SK-N-SH (cell line): ENCODE measurements at regions not wholly inside any gene's neighbourhood (a gene's known extent, or its start where the extent isn't known, plus 50 kb on each side); places are given as distances from the start of the nearest gene placed in this dataset.

ENCODE experiments used
- CTCF ChIA-PET: fragments of 300-600, 350-600 bp; formaldehyde crosslinking; extraction: SDS; loops from one replicate; lab custom pipeline; 2021; lab: Yijun Ruan, JAX
- POLR2A ChIA-PET: fragments of 350-600 bp; sonication (Branson Sonifier 250); formaldehyde crosslinking; extraction: SDS; loops from one replicate; lab custom pipeline; 2020; ENCODE audit warnings: antibody characterized with exemption, inconsistent platforms; lab: Yijun Ruan, JAX
- DNase-seq: peaks from one replicate; pipeline ENCODE4 v3.0.0; 2012
- H2AFZ ChIP-seq: fragments of 200-600 bp; sonication (generic); 2 replicates; pipeline ENCODE4 v1.8.1; 2016; ENCODE audit warnings: antibody characterized with exemption, mild to moderate bottlenecking, low read depth
- H3F3A ChIP-seq: fragments of 200-600 bp; sonication (generic); replicated peaks from 2 replicates; pipeline ENCODE3; 2016; ENCODE audit warnings: antibody characterized with exemption, mild to moderate bottlenecking; ENCODE audit not compliant: insufficient read depth
- H3K27ac ChIP-seq, 2 experiments: fragments of 200-500 bp in 1 of 2; fragments of 200-600 bp in 1 of 2; sonication (Bioruptor generic) in 1 of 2; sonication (generic), shearing (Covaris generic) in 1 of 2; 2 replicates each; pipeline versions ENCODE4 v1.5.1 to v1.6.1; 2014 to 2016; ENCODE audit warnings: low read depth in 2 of 2, inconsistent platforms in 1 of 2, low read length in 1 of 2, mild to moderate bottlenecking in 1 of 2, mixed read lengths in 1 of 2
- H3K27me3 ChIP-seq: fragments of 200-600 bp; sonication (generic), shearing (Covaris generic); 2 replicates; pipeline ENCODE4 v1.6.1; 2016; ENCODE audit warnings: mixed run types; ENCODE audit not compliant: insufficient read depth
- H3K36me3 ChIP-seq, 2 experiments: fragments of 200-500 bp in 1 of 2; fragments of 200-600 bp in 1 of 2; sonication (Bioruptor generic) in 1 of 2; sonication (generic) in 1 of 2; replicated peaks in 1 of 2; 2 replicates each; pipeline versions ENCODE3 to v1.5.1; 2014 to 2016; ENCODE audit warnings: low read length in 1 of 2, mild to moderate bottlenecking in 1 of 2; ENCODE audit not compliant: insufficient read depth in 2 of 2, control insufficient read depth in 1 of 2
- H3K4me1 ChIP-seq, 2 experiments: fragments of 200-500 bp in 1 of 2; fragments of 200-600 bp in 1 of 2; sonication (Bioruptor generic) in 1 of 2; sonication (generic), shearing (Covaris generic) in 1 of 2; 2 replicates each; pipeline versions ENCODE4 v1.5.1 to v1.6.1; 2014 to 2016; ENCODE audit warnings: low read depth in 1 of 2, low read length in 1 of 2, mixed run types in 1 of 2; ENCODE audit not compliant: insufficient read depth in 2 of 2, control insufficient read depth in 1 of 2
- H3K4me2 ChIP-seq: fragments of 200-600 bp; sonication (generic), shearing (Covaris generic); 2 replicates; pipeline ENCODE4 v1.6.1; 2017; ENCODE audit warnings: mixed run types
- H3K4me3 ChIP-seq, 2 experiments: fragments of 200-500 bp in 1 of 2; fragments of 200-600 bp in 1 of 2; sonication (Bioruptor generic) in 1 of 2; sonication (generic), shearing (Covaris generic) in 1 of 2; 2 replicates each; pipeline versions ENCODE4 v1.5.1 to v1.8.1; 2014 to 2016; ENCODE audit warnings: low read depth in 2 of 2, inconsistent platforms in 1 of 2, low read length in 1 of 2, mild to moderate bottlenecking in 1 of 2, mixed read lengths in 1 of 2, moderate library complexity in 1 of 2
- H3K79me2 ChIP-seq: fragments of 200-600 bp; sonication (generic); 2 replicates; pipeline ENCODE4 v1.8.1; 2017; ENCODE audit warnings: mild to moderate bottlenecking; ENCODE audit not compliant: insufficient read depth
- H3K9ac ChIP-seq: fragments of 200-600 bp; sonication (generic); 2 replicates; pipeline ENCODE4 v1.6.1; 2017; ENCODE audit warnings: mixed run types
- H3K9me2 ChIP-seq: fragments of 200-600 bp; sonication (generic); 2 replicates; pipeline ENCODE4 v1.6.1; 2017; ENCODE audit warnings: mixed run types
- H3K9me3 ChIP-seq: fragments of 200-600 bp; sonication (generic); 2 replicates; pipeline ENCODE4 v1.6.1; 2017; ENCODE audit warnings: mixed run types, mild to moderate bottlenecking, moderate library complexity
- H4K20me1 ChIP-seq: fragments of 200-600 bp; sonication (generic); 2 replicates; pipeline ENCODE4 v1.6.1; 2017; ENCODE audit warnings: mild to moderate bottlenecking, mixed run types; ENCODE audit not compliant: insufficient read depth
- CHD2 ChIP-seq: fragments of 150-350 bp; IDR thresholded peaks from 2 replicates; pipeline ENCODE4 v1.6.1; 2018; ENCODE audit warnings: low read length; ENCODE audit not compliant: partially characterized antibody
- EP300 ChIP-seq, 2 experiments: IDR thresholded peaks; 2 replicates each; pipeline versions ENCODE4 v1.4.0 to v1.6.1; 2012; ENCODE audit warnings: borderline replicate concordance in 1 of 2, low read depth in 1 of 2, low read length in 1 of 2
- EZH2phosphoT487 ChIP-seq: fragments of 200-600 bp; sonication (generic); IDR thresholded peaks from 2 replicates; pipeline ENCODE4 v1.6.1; 2017; ENCODE audit warnings: low read depth, mixed run types, mild to moderate bottlenecking, antibody characterized with exemption, moderate library complexity, borderline replicate concordance
- FOSL2 ChIP-seq: IDR thresholded peaks from 2 replicates; pipeline ENCODE4 v1.4.0; 2012; ENCODE audit warnings: low read depth, mild to moderate bottlenecking, moderate library complexity, borderline replicate concordance
- FOXM1 ChIP-seq: IDR thresholded peaks from 2 replicates; pipeline ENCODE4 v1.4.0; 2012; ENCODE audit warnings: low read depth, mild to moderate bottlenecking
- GABPA ChIP-seq: IDR thresholded peaks from 2 replicates; pipeline ENCODE4 v1.4.0; 2012; ENCODE audit warnings: low read depth, mild to moderate bottlenecking
- GATA2 ChIP-seq: sonication (generic); formaldehyde crosslinking; IDR thresholded peaks from 2 replicates; pipeline ENCODE4 v1.5.0; 2020; ENCODE audit warnings: mild to moderate bottlenecking, missing genetic modification reagents
- JUND ChIP-seq: IDR thresholded peaks from 2 replicates; pipeline ENCODE4 v1.4.0; 2012
- MXI1 ChIP-seq: IDR thresholded peaks from 2 replicates; pipeline ENCODE4 v1.6.1; 2012; ENCODE audit warnings: mild to moderate bottlenecking, low read depth, low read length, improper control_type of control experiment
- NFIC ChIP-seq: IDR thresholded peaks from 2 replicates; pipeline ENCODE4 v1.4.0; 2012; ENCODE audit warnings: borderline replicate concordance
- NRF1 ChIP-seq: IDR thresholded peaks from 2 replicates; pipeline ENCODE4 v1.6.1; 2012; ENCODE audit warnings: low read depth, mild to moderate bottlenecking, low read length
- RAD21 ChIP-seq: IDR thresholded peaks from 2 replicates; pipeline ENCODE4 v1.6.1; 2012; ENCODE audit warnings: mild to moderate bottlenecking, low read length
- RFX5 ChIP-seq: IDR thresholded peaks from 2 replicates; pipeline ENCODE4 v1.6.1; 2012; ENCODE audit warnings: mild to moderate bottlenecking, improper control_type of control experiment, low read length
- RXRA ChIP-seq: IDR thresholded peaks from 2 replicates; pipeline ENCODE4 v1.4.0; 2012; ENCODE audit warnings: low read depth, mild to moderate bottlenecking, borderline replicate concordance
- SMC3 ChIP-seq: IDR thresholded peaks from 2 replicates; pipeline ENCODE4 v1.6.1; 2012; ENCODE audit warnings: low read depth, low read length, improper control_type of control experiment
- TCF12 ChIP-seq: IDR thresholded peaks from 2 replicates; pipeline ENCODE4 v1.4.0; 2012
- WGBS: methylation state at CpG from one replicate; pipeline ENCODE4 v1.1.6; 2017; ENCODE audit warnings: low lambda C conversion rate; 5-methylcytosine and 5-hydroxymethylcytosine counted together
- TF ChIP-seq, protein P1 (sequence below): IDR thresholded peaks from 2 replicates; pipeline ENCODE4 v1.4.0; 2012; ENCODE audit warnings: low read depth, borderline replicate concordance
- TF ChIP-seq, protein P2 (sequence below): IDR thresholded peaks from 2 replicates; pipeline ENCODE4 v1.4.0; 2012; ENCODE audit warnings: low read depth
- TF ChIP-seq, protein P3 (sequence below): fragments of 150-350 bp; IDR thresholded peaks from 2 replicates; pipeline ENCODE4 v1.6.1; 2017; ENCODE audit warnings: antibody characterized with exemption, low read length, low read depth, borderline replicate concordance
- TF ChIP-seq, protein P4 (sequence below): IDR thresholded peaks from 2 replicates; pipeline ENCODE4; 2012

DNA sequence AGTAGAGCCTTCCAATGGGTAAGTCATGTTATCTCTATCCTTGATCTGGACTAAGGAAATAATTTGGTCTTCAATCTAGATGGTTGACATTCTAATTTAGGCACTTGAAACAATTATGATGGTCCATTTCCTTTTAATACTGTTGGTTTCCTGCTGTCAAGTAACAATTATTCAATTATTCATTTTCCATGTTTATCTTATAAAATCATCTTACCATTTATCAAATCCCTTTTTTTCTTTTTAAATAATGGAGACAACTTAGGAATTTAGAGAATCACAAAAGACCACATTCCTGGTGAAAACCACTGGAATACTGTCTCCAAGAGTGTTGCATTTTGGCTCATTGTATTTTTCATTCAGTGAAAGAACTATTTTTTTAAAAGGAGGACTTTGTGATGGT lies 148.7 kb upstream of the CTSO start:
- ChIA-PET POLR2A (no interaction called here), CTCF (no interaction called here)
- no peaks in the 10 kb centered on the region for H3K27me3 ChIP-seq
- no peaks in the 10 kb centered on the region for H4K20me1 ChIP-seq
- no peaks in the 10 kb centered on the region for H3F3A ChIP-seq
- no peaks in the 10 kb centered on the region for H3K36me3 ChIP-seq
- TF ChIP-seq, protein P1, sequence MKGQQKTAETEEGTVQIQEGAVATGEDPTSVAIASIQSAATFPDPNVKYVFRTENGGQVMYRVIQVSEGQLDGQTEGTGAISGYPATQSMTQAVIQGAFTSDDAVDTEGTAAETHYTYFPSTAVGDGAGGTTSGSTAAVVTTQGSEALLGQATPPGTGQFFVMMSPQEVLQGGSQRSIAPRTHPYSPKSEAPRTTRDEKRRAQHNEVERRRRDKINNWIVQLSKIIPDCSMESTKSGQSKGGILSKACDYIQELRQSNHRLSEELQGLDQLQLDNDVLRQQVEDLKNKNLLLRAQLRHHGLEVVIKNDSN: no peak
- TF ChIP-seq EZH2phosphoT487: no peak
- no peak for TF ChIP-seq SMC3
- no peak for TF ChIP-seq JUND
- no peak for TF ChIP-seq FOXM1
- TF ChIP-seq EP300 (IDR thresholded peaks at IDR 0.05; ENCODE audit: borderline replicate concordance in 1 of 2, low read depth in 1 of 2, low read length in 1 of 2): no peak
- no peaks in the 10 kb centered on the region for H3K4me1 ChIP-seq
- no peaks in the 10 kb centered on the region for H3K79me2 ChIP-seq
- no peak overlapping the region for H3K4me3 ChIP-seq
- no peak overlapping the region for H3K9ac ChIP-seq
- no peak for DNase-seq
- H2AFZ ChIP-seq: no peak overlapping the region
- no peak overlapping the region for H3K4me2 ChIP-seq
- no peak overlapping the region for H3K27ac ChIP-seq
- H3K9me3 ChIP-seq: no peaks in the 10 kb centered on the region
- no peaks in the 10 kb centered on the region for H3K9me2 ChIP-seq

DNA sequence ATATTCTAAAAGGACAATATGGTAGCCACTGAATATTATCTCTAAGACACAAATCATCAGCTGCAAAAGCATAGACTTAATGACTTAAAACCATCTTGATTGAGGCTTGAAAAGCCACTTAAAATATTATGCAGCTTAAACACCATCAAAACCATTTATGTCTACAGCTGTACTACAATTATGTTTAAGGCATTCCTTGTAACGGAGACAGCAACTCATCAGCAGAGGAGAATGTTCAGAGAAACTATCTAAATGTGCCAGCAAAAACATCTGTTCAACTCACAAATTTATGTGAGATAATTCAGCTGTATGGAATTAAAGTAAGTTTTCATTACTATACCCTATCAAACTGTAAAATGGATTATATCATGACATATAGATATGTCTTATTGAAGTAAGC lies 147.9 kb upstream of the CTSO start:
- POLR2A ChIA-PET: no interaction called here
- CTCF ChIA-PET: no interaction called here
- Histone ChIP-seq H3K36me3 (no peaks in the 10 kb centered on the region), H3K4me3 (no peak overlapping the region), H3K27me3 (no peaks in the 10 kb centered on the region), H3K79me2 (no peaks in the 10 kb centered on the region), H3K9me3 (no peaks in the 10 kb centered on the region), H3F3A (no peaks in the 10 kb centered on the region), H3K4me1 (no peaks in the 10 kb centered on the region), H3K4me2 (no peak overlapping the region), H3K27ac (no peak overlapping the region), H3K9me2 (no peaks in the 10 kb centered on the region), H2AFZ (no peak overlapping the region), H3K9ac (no peak overlapping the region), H4K20me1 (no peaks in the 10 kb centered on the region)
- TF ChIP-seq RFX5 (no peak), CHD2 (no peak), FOSL2 (no peak), NRF1 (no peak), MXI1 (no peak), GABPA (no peak), NFIC (no peak), EZH2phosphoT487 (no peak), EP300 (IDR thresholded peaks at IDR 0.05; ENCODE audit: borderline replicate concordance in 1 of 2, low read depth in 1 of 2, low read length in 1 of 2) (no peak), TCF12 (no peak), RXRA (no peak), RAD21 (no peak), GATA2 (no peak)
- TF ChIP-seq, protein P2, sequence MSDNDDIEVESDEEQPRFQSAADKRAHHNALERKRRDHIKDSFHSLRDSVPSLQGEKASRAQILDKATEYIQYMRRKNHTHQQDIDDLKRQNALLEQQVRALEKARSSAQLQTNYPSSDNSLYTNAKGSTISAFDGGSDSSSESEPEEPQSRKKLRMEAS: no peak
- TF ChIP-seq, protein P3, sequence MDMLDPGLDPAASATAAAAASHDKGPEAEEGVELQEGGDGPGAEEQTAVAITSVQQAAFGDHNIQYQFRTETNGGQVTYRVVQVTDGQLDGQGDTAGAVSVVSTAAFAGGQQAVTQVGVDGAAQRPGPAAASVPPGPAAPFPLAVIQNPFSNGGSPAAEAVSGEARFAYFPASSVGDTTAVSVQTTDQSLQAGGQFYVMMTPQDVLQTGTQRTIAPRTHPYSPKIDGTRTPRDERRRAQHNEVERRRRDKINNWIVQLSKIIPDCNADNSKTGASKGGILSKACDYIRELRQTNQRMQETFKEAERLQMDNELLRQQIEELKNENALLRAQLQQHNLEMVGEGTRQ: no peak
- TF ChIP-seq, protein P4, sequence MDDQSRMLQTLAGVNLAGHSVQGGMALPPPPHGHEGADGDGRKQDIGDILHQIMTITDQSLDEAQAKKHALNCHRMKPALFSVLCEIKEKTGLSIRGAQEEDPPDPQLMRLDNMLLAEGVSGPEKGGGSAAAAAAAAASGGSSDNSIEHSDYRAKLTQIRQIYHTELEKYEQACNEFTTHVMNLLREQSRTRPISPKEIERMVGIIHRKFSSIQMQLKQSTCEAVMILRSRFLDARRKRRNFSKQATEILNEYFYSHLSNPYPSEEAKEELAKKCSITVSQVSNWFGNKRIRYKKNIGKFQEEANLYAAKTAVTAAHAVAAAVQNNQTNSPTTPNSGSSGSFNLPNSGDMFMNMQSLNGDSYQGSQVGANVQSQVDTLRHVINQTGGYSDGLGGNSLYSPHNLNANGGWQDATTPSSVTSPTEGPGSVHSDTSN: no peak
- WGBS: 7% methylated on average over 1 of the region's 1 CpG
- no peak for DNase-seq
